Motor neuron (in vitro differentiated cells): ENCODE measurements at regions not wholly inside any gene's neighbourhood (a gene's known extent, or its start where the extent isn't known, plus 50 kb on each side); places are given as distances from the start of the nearest gene placed in this dataset.
"Not testable (repeated sequence)": the region's sequence is repeated elsewhere in the genome, so short reads cannot be mapped to it uniquely, and the experiment has no call there.

Source experiments
- ATAC-seq, 8 experiments: fragments of 200-7000 bp; cut with Tn5 transposase; replicated peaks in 6 of 8; 2 replicates each; pipeline ENCODE4 v1.8.0; 2021; ENCODE audit warnings: mild to moderate bottlenecking in 8 of 8, moderate library complexity in 8 of 8
- H3K27ac ChIP-seq, 2 donors: fragments of 250-450 bp; sonication (Bioruptor Pico); 2 replicates each; pipeline ENCODE4 v1.9.0; 2021; ENCODE audit warnings: antibody characterized with exemption in 2 of 2, mild to moderate bottlenecking in 2 of 2, moderate library complexity in 1 of 2
- H3K4me1 ChIP-seq, 2 donors: fragments of 250-450 bp; sonication (Bioruptor Pico); replicated peaks in 1 of 2; 2 replicates each; pipeline ENCODE4 v1.6.1; 2021; ENCODE audit warnings: antibody characterized with exemption in 2 of 2, mild to moderate bottlenecking in 2 of 2, moderate library complexity in 1 of 2
- H3K4me3 ChIP-seq, 5 donors: fragments of 250-450 bp; sonication (Bioruptor Pico); 2 replicates each; pipeline ENCODE4 v1.9.0; 2021; ENCODE audit warnings: antibody characterized with exemption in 5 of 5, mild to moderate bottlenecking in 5 of 5, moderate library complexity in 4 of 5
- WGBS, 10 experiments: fragments of 450-650 bp; shearing (Covaris generic); methylation state at CpG; one replicate each; pipeline ENCODE4 v1.0.0; 2022; 5-methylcytosine and 5-hydroxymethylcytosine counted together
- in situ Hi-C, 9 experiments: fragments of 400-800 bp; cut with MboI; loops; one replicate each; pipeline ENCODE4 v1.15.0; 2021; ENCODE audit warnings: low sequenced_read_pairs in 9 of 9, low pct_unique_long_range_greater_than_20kb in 2 of 9; ENCODE audit not compliant: unreplicated experiment in 9 of 9

- Histone ChIP-seq H3K4me1 (peaks cover 14 to 20% of the 10 kb centered on the region in 2 donors), H3K27ac (no peak overlapping the region), H3K4me3 (no peak overlapping the region)
- 70 to 100% (median 94%) methylated on average over 1 to 4 of the region's 6 CpGs; no CpG with 5 or more reads in 4 of the 10 experiments for WGBS, 10 experiments
- ATAC-seq = no peak
- in situ Hi-C loops = loop anchor here in 2 of 9 experiments (25.0 kb wide), 2 partner anchors 283 to 383 kb away; partner anchors contain the start of gene CHST1 (in 1 of the 2)
Observed at GRCh38 chr11:45379162-45379863, 93.2 kb upstream of the SYT13 start.

- Histone ChIP-seq H3K4me1 (peaks cover 11 to 14% of the 10 kb centered on the region in 2 donors), H3K27ac (no peak overlapping the region), H3K4me3 (no peak overlapping the region)
- ATAC-seq = no peak
- 0 to 100% (median 88%) methylated on average over 1 to 3 of the region's 6 CpGs; no CpG with 5 or more reads in 4 of the 10 experiments for WGBS, 10 experiments
- in situ Hi-C loops = loop anchor here in 2 of 9 experiments (25.0 kb wide), 2 partner anchors 284 to 384 kb away; partner anchors contain the start of gene CHST1 (in 1 of the 2)
Observed at GRCh38 chr11:45378516-45378915, 92.4 kb upstream of the SYT13 start.

GRCh38 chr11:45374653-45375059 is 88.5 kb upstream of the SYT13 start:
- ATAC-seq = no peak
- H3K4me1 ChIP-seq = peaks cover 25 to 28% of the 10 kb centered on the region in 2 donors
- WGBS, 10 experiments = 40 to 87% (median 67%) methylated on average over 1 to 5 of the region's 5 CpGs; no CpG with 5 or more reads in 3 of the 10 experiments
- H3K27ac ChIP-seq = no peak overlapping the region
- in situ Hi-C loops = loop anchor here in 8 of 9 experiments (25.0 kb wide), 2 partner anchors 288 to 388 kb away; partner anchors contain the start of gene CHST1 (in 4 of the 8)
- no peak overlapping the region for H3K4me3 ChIP-seq

- Histone ChIP-seq H3K4me3 (no peak overlapping the region), H3K27ac (no peak overlapping the region), H3K4me1 (peaks cover 25 to 28% of the 10 kb centered on the region in 2 donors)
- ATAC-seq = no peak
- in situ Hi-C loops = loop anchor here in 7 of 9 experiments (25.0 kb wide), 2 partner anchors 288 to 388 kb away; partner anchors contain the start of gene CHST1 (in 3 of the 7)
- 0 to 83% (median 40%) methylated on average over 1 to 2 of the region's 2 CpGs; no CpG with 5 or more reads in 3 of the 10 experiments for WGBS, 10 experiments
Observed at GRCh38 chr11:45374130-45374529, 88.0 kb upstream of the SYT13 start.

- WGBS, 10 experiments = 17 to 100% (median 86%) methylated on average over 1 to 4 of the region's 7 CpGs; no CpG with 5 or more reads in 3 of the 10 experiments
- no peak for ATAC-seq
- in situ Hi-C loops = loop anchor here in 7 of 9 experiments (25.0 kb wide), 2 partner anchors 289 to 389 kb away; partner anchors contain the start of gene CHST1 (in 3 of the 7)
Observed at GRCh38 chr11:45373506-45374035, 87.4 kb upstream of the SYT13 start.

GRCh38 chr11:45372414-45372813 is 86.3 kb upstream of the SYT13 start:
- not testable (repeated sequence) for H3K4me3 ChIP-seq, ATAC-seq, H3K27ac ChIP-seq
- 30 to 100% (median 89%) methylated on average over 2 to 9 of the region's 16 CpGs; no CpG with 5 or more reads in 2 of the 10 experiments for WGBS, 10 experiments
- in situ Hi-C loops = loop anchor here in 7 of 9 experiments (25.0 kb wide), 2 partner anchors 290 to 390 kb away; partner anchors contain the start of gene CHST1 (in 3 of the 7)
- peaks cover 26 to 31% of the 10 kb centered on the region in 2 donors for H3K4me1 ChIP-seq

More at GRCh38 chr11:45373506-45374035, 87.4 kb upstream of the SYT13 start:
- no peak overlapping the region for H3K27ac ChIP-seq
- peaks cover 25 to 28% of the 10 kb centered on the region in 2 donors for H3K4me1 ChIP-seq
- no peak overlapping the region for H3K4me3 ChIP-seq

- Histone ChIP-seq H3K27ac (peak overlapping the region; percentile 40 to 75), H3K4me3 (peak overlapping the region in 3 of 5 donors; percentile 6 to 8 (median 7)), H3K4me1 (peaks cover 35 to 40% of the 10 kb centered on the region in 2 donors)
- WGBS, 10 experiments = 0 to 34% (median 20%) methylated on average over 1 to 14 of the region's 31 CpGs
- ATAC-seq = peak; percentile 78 to 97 (median 85)
- in situ Hi-C loops = loop anchor here in 7 of 9 experiments (25.0 kb wide), 2 partner anchors 291 to 391 kb away; partner anchors contain the start of gene CHST1 (in 3 of the 7)
Observed at GRCh38 chr11:45371251-45372115, 85.3 kb upstream of the SYT13 start.

- 0 to 88% (median 66%) methylated on average over 1 to 4 of the region's 8 CpGs; no CpG with 5 or more reads in 3 of the 10 experiments for WGBS, 10 experiments
- Histone ChIP-seq H3K27ac (no peak overlapping the region), H3K4me1 (peaks cover 34 to 36% of the 10 kb centered on the region in 2 donors), H3K4me3 (no peak overlapping the region)
- in situ Hi-C loops = loop anchor here in 7 of 9 experiments (10.0 to 25.0 kb wide), 3 partner anchors 293 to 405 kb away; partner anchors contain the start of gene CHST1 (in 3 of the 7)
- no peak for ATAC-seq
Observed at GRCh38 chr11:45369313-45369712, 83.2 kb upstream of the SYT13 start.

GRCh38 chr11:45368697-45369096 is 82.6 kb upstream of the SYT13 start:
- in situ Hi-C loops = loop anchor here in 7 of 9 experiments (10.0 to 25.0 kb wide), 3 partner anchors 294 to 406 kb away; partner anchors contain the start of gene CHST1 (in 3 of the 7)
- no peak overlapping the region for H3K4me3 ChIP-seq
- WGBS, 10 experiments = 20 to 100% (median 86%) methylated on average over 1 to 3 of the region's 5 CpGs; no CpG with 5 or more reads in 4 of the 10 experiments
- no peak overlapping the region for H3K27ac ChIP-seq
- no peak for ATAC-seq
- H3K4me1 ChIP-seq = peaks cover 34 to 36% of the 10 kb centered on the region in 2 donors

GRCh38 chr11:45366619-45367190 is 80.6 kb upstream of the SYT13 start:
- ATAC-seq = peak in 4 of 8 experiments; percentile 17 to 72 (median 32)
- in situ Hi-C loops = loop anchor here in 7 of 9 experiments (10.0 to 25.0 kb wide), 3 partner anchors 296 to 408 kb away; partner anchors contain the start of gene CHST1 (in 3 of the 7)
- WGBS, 10 experiments = 0 to 70% (median 13%) methylated on average over 1 to 7 of the region's 7 CpGs; no CpG with 5 or more reads in 2 of the 10 experiments
- peak overlapping the region in 1 of 2 donors; percentile 9 for H3K27ac ChIP-seq
- H3K4me1 ChIP-seq = peaks cover 27% of the 10 kb centered on the region in 2 donors
- no peak overlapping the region for H3K4me3 ChIP-seq

GRCh38 chr11:45365961-45366618 is 79.9 kb upstream of the SYT13 start:
- peak in 3 of 8 experiments; percentile 12 to 25 (median 21) for ATAC-seq
- peak overlapping the region in 1 of 2 donors; percentile 9 for H3K27ac ChIP-seq
- in situ Hi-C loops = loop anchor here in 7 of 9 experiments (10.0 to 25.0 kb wide), 3 partner anchors 296 to 409 kb away; partner anchors contain the start of gene CHST1 (in 3 of the 7)
- 60 to 94% (median 81%) methylated on average over 1 to 12 of the region's 16 CpGs; no CpG with 5 or more reads in 3 of the 10 experiments for WGBS, 10 experiments
- no peak overlapping the region for H3K4me3 ChIP-seq
- H3K4me1 ChIP-seq = peaks cover 22 to 23% of the 10 kb centered on the region in 2 donors
